ENCODE measurements at regions not wholly inside any gene's neighbourhood (a gene's known extent, or its start where the extent isn't known, plus 50 kb on each side); places are given as distances from the start of the nearest gene placed in this dataset.

DNA sequence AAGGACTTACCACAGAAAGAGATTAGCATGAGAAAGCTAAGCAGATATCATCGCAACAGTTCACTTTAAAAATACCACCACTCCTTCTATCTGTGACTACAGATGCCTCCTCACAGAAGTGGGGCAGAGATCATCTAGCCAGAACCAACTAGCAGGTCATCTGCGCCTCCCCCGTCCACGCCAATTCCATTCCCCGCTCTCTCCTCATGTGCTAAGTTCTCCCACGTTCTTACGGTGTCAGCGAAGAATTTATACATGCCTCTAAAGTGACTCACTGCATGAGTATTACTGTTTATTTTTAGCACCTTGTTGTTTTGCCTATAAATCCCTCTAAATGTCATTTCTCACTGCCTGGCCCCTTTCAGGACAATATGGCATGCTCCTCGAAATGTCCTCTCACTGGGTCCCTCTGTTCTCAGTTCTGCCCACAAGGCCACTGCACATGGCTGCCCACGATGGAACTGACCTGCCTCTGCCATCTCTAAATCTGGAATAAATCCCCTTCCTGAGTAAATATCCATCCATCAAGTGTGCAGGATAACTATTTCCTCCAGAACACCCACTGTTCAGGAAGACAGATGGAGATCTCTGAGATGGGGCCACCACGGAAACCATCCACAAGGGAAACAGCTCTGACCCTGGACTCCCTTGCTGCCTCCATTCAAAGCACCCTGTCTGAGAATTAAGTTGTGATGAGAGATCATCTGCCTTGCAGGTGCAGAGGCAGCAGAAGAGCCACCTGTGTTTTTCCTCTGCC lies 137.7 kb downstream of the IRS1 start:
- H3K4me3 ChIP-seq (ENCODE audit: low read depth, low read length), result no peak overlapping the region
- no peak for DNase-seq (ENCODE audit: low read depth)
- TF ChIP-seq, protein P1, sequence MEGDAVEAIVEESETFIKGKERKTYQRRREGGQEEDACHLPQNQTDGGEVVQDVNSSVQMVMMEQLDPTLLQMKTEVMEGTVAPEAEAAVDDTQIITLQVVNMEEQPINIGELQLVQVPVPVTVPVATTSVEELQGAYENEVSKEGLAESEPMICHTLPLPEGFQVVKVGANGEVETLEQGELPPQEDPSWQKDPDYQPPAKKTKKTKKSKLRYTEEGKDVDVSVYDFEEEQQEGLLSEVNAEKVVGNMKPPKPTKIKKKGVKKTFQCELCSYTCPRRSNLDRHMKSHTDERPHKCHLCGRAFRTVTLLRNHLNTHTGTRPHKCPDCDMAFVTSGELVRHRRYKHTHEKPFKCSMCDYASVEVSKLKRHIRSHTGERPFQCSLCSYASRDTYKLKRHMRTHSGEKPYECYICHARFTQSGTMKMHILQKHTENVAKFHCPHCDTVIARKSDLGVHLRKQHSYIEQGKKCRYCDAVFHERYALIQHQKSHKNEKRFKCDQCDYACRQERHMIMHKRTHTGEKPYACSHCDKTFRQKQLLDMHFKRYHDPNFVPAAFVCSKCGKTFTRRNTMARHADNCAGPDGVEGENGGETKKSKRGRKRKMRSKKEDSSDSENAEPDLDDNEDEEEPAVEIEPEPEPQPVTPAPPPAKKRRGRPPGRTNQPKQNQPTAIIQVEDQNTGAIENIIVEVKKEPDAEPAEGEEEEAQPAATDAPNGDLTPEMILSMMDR (IDR thresholded peaks at IDR 0.05; ENCODE audit: insufficient read depth, low read depth, low read length, missing control alignments), result no peak

DNA sequence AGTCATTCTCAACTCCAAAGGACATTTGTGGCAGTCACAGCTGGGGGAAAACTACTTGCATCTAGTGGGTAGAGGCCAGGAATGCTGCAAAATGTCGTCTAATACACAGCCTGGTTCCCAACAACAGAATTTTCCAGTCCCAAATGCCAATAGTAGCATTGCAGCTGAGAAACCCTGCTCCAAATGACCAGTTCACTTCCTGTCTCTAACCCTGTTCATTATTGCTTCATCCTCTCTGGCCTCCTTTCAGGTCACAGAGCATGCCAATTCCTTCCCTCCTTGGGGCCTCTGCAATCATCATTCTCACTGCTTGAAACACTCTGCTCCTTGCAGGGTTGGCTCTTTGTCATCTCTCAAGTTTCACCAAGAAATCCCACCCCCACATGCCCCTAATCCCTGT lies 139.1 kb downstream of the IRS1 start:
- TF ChIP-seq, protein P1 (IDR thresholded peaks at IDR 0.05; ENCODE audit: insufficient read depth, low read depth, low read length, missing control alignments), result no peak
- no peak for DNase-seq (ENCODE audit: low read depth)
- no peak overlapping the region for H3K4me3 ChIP-seq (ENCODE audit: low read depth, low read length)

- H3K4me3 ChIP-seq (ENCODE audit: low read depth, low read length), result no peak overlapping the region
- TF ChIP-seq, protein P1 (IDR thresholded peaks at IDR 0.05; ENCODE audit: insufficient read depth, low read depth, low read length, missing control alignments), result no peak
- DNase-seq (ENCODE audit: low read depth), result no peak
These were observed 139.5 kb downstream of the IRS1 start for GRCh38 chr2:226660124-226660523.

DNA sequence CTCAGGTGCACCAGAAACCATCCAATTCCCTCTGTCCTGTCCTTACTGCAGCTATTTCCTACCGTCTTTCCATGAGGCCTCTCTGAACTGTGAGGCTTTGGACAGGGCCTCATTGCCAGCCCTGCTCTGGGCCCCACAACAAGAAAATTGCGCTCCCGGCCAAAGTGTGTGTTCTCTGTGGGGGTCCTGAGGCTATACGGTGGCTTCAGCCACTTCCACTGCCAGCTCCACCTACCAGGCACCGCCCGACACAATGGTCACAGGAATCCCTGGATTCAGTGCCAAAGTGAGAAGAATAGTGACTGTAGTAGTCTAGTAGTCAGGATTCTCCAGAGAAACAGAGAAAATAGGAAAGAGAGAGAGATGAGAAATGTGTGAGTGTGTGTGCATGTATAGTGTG lies 140.2 kb downstream of the IRS1 start:
- no peak for DNase-seq (ENCODE audit: low read depth)
- TF ChIP-seq, protein P1 (IDR thresholded peaks at IDR 0.05; ENCODE audit: insufficient read depth, low read depth, low read length, missing control alignments), result no peak
- H3K4me3 ChIP-seq (ENCODE audit: low read depth, low read length), result no peak overlapping the region

GRCh38 chr2:226658555-226658954 lies 141.1 kb downstream of the IRS1 start:
- no peak for DNase-seq (ENCODE audit: low read depth)
- H3K4me3 ChIP-seq (ENCODE audit: low read depth, low read length), result no peak overlapping the region
- TF ChIP-seq, protein P1 (IDR thresholded peaks at IDR 0.05; ENCODE audit: insufficient read depth, low read depth, low read length, missing control alignments), result no peak

DNA sequence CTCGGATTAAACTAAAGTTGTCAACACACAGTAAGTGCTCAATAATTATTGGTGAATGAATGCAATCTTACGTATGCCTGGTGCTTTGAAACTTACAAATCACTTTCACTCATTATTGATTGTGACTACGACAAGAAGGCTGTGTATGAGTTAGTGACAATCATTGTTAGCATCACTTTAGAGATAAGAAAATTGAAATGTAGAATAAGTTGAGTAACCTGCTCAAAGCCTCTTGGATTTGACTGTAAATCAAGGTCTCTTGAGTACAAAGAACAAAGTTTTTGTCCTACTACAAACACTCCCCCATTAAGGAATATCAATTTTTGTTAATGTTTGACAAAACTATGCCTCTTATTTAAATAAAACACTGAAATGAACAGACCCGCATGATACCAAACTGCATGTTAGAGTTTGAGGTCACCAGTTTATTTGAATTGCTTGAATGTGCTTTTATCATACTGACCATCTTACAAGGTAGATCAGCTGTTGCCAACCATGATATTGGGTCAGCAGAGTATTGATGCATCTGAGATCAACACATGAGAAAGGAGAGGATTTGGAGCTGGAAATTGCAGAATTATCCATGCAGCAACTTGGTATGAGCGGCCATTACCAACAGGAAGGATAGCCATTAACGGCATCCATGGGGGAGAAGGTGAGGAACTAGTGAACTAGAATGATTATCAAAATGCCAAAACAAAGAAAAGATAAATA lies 142.1 kb downstream of the IRS1 start:
- TF ChIP-seq, protein P1 (IDR thresholded peaks at IDR 0.05; ENCODE audit: insufficient read depth, low read depth, low read length, missing control alignments), result no peak
- DNase-seq (ENCODE audit: low read depth), result no peak
- H3K4me3 ChIP-seq (ENCODE audit: low read depth, low read length), result no peak overlapping the region
